Glomerular visceral epithelial cell (primary cell): ENCODE measurements at regions not wholly inside any gene's neighbourhood (a gene's known extent, or its start where the extent isn't known, plus 50 kb on each side); places are given as distances from the start of the nearest gene placed in this dataset.
"Not testable (repeated sequence)": the region's sequence is repeated elsewhere in the genome, so short reads cannot be mapped to it uniquely, and the experiment has no call there.

Experiments used
- DNase-seq: peaks from one replicate; pipeline ENCODE4 v3.0.0-alpha.2; 2016; ENCODE audit errors: extremely low spot score

DNA sequence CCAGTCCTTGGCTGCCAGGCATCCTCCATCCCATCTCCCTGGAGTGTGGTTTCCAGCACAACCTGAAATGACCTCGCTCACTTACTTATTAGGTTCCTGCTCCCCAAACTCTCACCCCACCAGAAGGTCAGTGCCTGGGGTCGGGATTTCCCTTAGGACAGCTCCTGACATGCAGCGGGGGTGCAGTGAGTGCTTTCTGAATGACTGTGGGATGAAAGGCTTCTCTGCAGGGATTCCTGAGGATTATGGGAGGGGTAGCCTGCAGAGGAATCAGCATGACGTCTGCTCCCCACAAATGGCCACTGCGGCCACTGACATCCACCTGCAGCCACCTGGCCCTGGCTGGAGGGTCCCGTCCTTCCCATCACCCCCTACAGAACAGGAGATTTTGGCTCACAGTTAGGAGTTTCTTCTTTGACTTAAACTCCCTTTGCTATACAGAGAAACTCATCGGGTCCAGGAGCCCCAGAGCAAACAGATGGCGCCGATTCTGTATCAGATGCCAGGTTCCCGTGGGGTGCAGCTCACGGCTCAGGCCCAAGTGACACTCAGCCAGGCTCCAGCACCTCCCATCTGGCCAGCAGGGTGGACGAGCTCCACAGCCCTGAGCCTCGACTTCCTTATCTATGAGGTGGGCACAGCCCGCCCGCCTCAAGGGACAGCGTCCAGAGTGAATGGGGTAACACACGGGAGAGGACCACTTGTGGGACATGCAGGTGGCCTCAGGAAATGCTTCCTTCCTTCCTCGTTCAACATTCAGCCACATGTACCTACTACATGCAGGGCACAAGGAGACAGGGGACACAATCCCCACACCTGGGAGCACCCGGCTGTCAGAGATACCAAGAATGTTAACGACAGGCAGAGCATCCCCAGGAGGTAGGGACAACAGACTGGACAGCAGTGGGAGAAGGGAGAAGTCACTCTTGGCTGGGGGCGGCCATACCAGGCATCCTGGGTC lies 69.8 kb downstream of the RMI2 start:
- no peak for DNase-seq

GRCh38 chr16:11416228-11417001 lies 71.2 kb downstream of the RMI2 start:
- DNase-seq, result no peak

DNA sequence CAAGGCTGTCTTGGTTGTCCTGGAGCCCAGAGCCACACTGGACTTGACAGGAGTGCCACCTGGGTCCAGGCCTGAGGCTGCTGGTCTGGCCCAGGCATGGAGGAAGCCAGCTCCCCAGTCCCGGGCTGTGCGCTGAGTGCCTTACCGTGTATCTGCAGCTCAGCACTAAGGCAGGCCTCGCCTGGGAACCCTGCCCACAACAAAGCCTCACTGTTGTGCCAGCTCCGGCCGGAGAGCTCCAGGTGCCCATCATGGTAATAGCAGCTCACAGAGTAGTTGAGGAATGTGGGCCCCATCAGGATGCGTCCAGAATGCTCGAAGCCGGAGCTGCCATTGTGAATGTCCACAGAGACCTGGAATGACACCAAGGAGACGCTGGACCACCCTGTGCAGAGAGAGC lies 72.2 kb downstream of the RMI2 start:
- DNase-seq, result no peak

- no peak for DNase-seq
Observed at GRCh38 chr16:11418506-11418905, 73.2 kb downstream of the RMI2 start.

- DNase-seq, result not testable (repeated sequence)
Observed at GRCh38 chr16:11420067-11420466, 74.8 kb downstream of the RMI2 start.

DNA sequence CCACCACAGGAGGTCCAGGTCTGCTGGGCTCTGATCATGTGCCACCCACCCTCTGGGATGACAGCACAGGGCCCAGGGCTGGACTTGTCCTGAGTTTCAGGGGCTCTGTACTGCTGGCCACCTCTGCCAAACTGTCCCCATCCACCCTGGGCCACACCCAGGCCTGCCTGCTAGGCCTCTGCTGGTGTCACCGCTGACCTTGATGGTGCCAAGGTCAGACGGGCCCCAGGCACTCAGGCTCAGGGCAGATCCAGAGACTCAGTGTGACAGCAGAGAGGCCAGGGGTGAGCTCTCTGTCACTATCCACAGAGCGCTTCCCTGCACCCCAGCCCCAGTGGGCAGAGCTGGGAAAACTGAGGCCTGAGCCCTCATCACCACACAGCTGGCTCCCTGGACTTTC lies 75.6 kb downstream of the RMI2 start:
- no peak for DNase-seq

- no peak for DNase-seq
Observed at GRCh38 chr16:11422381-11423314, 77.4 kb downstream of the RMI2 start.

DNA sequence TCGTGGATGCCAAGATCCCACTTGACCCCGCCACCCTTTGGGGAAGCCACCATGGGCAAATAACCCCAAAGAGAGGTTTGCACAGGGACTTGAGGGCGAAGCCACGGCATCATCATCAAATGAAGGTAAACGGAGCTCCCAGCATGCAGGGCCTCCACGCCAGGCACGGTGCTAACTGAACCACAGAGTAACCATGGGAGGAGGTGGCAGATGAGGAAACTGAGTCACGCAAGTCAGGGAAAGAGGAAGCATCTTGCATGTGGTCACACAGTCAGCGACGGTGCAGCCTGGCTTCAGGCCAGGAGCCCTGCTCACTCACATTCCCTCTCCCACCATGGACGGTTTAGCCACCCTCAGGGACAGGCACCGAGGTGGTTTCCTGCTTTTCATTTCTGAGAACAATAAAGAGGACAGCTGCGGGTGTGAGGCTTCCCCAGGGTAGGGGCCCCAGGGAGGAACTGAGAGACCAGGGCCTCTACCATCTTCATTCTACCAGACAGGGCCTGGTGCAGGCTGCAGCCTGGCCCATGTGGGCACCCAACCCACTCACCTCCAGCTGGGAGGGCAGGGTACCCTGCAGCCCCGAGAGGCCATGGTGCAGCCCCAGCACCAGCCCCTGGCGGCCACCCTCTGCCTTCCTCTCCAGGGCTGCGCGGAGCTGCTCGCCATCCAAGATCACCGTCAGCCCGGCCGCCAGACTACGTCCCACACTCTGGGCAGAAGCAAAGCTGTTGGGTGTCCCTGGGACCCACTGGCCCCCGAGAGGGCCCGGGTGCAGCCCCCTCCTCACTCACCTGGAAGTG lies 78.3 kb downstream of the RMI2 start:
- no peak for DNase-seq

DNA sequence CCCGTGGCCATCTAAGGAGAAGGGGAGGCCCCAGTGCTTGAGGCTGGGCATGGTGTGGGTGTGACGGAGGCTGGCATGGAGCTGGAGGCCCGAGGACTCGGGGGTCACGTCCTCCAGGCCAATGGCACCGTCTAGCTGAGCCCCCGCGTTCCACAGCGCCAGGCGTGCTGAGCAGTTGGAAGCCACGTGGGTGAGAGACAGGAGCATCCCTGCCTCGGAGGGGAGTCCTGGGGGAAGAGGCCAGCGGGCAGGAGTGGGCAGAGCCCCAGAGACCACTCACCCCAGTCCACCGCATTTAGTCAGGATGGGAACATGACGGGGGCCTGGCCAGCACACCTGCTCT lies 78.8 kb downstream of the RMI2 start:
- DNase-seq, result no peak

- DNase-seq, result no peak
Observed at GRCh38 chr16:11425140-11425539, 79.9 kb downstream of the RMI2 start.

GRCh38 chr16:11428623-11428953 lies 83.3 kb downstream of the RMI2 start:
- DNase-seq, result no peak

- DNase-seq, result no peak
Observed at GRCh38 chr16:11429123-11429522, 83.9 kb downstream of the RMI2 start.

GRCh38 chr16:11429823-11430222 lies 84.6 kb downstream of the RMI2 start:
- DNase-seq, result no peak

- no peak for DNase-seq
Observed at GRCh38 chr16:11430601-11431317, 85.5 kb downstream of the RMI2 start.

DNA sequence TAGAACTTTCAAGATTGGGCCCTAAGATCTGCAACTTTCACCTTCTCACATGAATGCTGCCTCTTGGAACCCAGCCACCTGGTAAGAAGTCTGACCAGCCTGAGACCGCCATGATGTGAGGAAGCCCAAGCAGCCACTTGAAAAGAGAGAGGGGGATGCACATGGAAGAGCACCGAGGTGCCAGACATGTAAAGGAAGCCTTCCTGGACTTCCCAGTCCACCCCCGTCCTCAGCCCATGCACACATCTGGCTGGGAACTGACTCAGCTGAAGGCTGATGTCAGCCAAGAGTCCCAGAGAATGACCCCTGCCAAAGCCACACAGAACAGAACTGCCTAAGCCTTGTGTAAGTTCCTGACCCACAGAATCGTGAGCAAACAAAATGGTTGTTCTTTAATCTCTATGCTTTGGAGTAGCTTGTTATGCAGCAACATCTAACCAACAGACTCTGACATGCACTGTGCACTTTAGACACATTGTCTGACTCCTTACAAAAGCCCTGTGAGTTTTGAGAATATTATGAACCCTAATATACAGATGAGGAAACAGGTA lies 86.7 kb downstream of the RMI2 start:
- DNase-seq, result no peak

- DNase-seq, result no peak
Observed at GRCh38 chr16:11432856-11433395, 87.7 kb downstream of the RMI2 start.

DNA sequence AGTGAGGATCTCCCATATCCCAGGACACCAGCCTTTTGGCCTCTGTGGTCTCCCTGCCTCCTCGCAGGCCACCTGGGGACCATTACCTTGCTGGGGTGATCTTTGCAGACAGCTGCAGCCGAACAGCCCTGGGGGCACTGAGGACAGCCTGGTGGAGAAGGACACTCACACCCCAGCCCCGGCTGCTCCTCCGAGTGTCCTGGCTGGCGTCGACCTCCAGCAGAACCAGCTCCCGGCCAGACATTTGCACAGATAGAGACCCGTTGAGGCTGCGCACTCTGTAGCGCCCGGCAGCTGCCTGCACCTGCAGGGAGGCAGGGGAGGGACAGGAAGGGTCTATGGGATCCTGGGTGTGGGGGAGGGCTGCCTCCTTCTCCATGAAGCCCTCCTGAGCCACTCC lies 90.3 kb downstream of the RMI2 start:
- no peak for DNase-seq

DNA sequence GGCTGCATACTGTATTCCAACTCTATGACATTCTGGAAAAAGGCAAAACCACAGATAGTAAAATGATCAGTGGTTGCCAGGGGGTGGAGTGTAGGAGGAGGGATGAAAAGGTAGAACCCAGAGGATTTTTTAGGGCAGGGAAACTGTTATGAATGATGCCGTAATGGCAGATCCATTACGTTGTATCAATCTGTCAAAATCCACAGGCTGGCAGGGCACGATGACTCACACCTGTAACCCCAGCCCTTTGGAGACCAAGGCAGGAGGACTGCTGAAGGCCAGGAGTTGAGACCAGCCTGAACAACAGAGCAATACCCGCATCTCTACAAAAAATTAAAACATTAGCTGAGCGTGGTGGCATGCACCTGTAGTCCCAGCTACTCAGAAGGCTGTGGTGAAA lies 91.8 kb downstream of the RMI2 start:
- DNase-seq, result no peak

- no peak for DNase-seq
Observed at GRCh38 chr16:11439790-11440656, 94.8 kb downstream of the RMI2 start.
